ENCODE measurements at regions not wholly inside any gene's neighbourhood (a gene's known extent, or its start where the extent isn't known, plus 50 kb on each side); places are given as distances from the start of the nearest gene placed in this dataset.

GRCh38 chr5:135151256-135151655, 117.2 kb upstream of the PITX1 start:
- Histone ChIP-seq H2AFZ (ENCODE audit: low read length) (no peak overlapping the region), H4K5ac (ENCODE audit: insufficient read length, low read depth, low read length) (no peak overlapping the region), H3K4ac (ENCODE audit: low read depth, low read length) (no peak overlapping the region), H3K79me2 (ENCODE audit: insufficient read depth, low read length) (no peaks in the 10 kb centered on the region), H2BK12ac (ENCODE audit: insufficient read length, low read depth, low read length) (no peak overlapping the region), H3K4me2 (ENCODE audit: insufficient read depth, insufficient read length, low read length) (no peak overlapping the region), H2BK15ac (ENCODE audit: low read depth, low read length) (no peak overlapping the region), H3K23ac (ENCODE audit: insufficient read length, low read depth, low read length) (no peak overlapping the region), H2BK5ac (ENCODE audit: insufficient read length, low read length) (no peak overlapping the region), H3K79me1 (ENCODE audit: insufficient read depth, low read depth, low read length, poor library complexity, severe bottlenecking) (no peaks in the 10 kb centered on the region), H3K18ac (ENCODE audit: insufficient read length, low read depth, low read length) (no peak overlapping the region), H4K20me1 (ENCODE audit: control insufficient read depth, insufficient read depth, insufficient read length) (no peaks in the 10 kb centered on the region), H3K9me3 (ENCODE audit: control insufficient read depth, low read depth, low read length) (peaks cover 5% of the 10 kb centered on the region), H2AK5ac (ENCODE audit: insufficient read length, low read length) (no peak overlapping the region), H3K4me1 (ENCODE audit: insufficient read depth, low read length) (no peaks in the 10 kb centered on the region), H3K27me3 (ENCODE audit: insufficient read depth, low read length) (no peaks in the 10 kb centered on the region), H3K23me2 (ENCODE audit: insufficient read length, low read depth, low read length, poor library complexity, severe bottlenecking) (no peaks in the 10 kb centered on the region), H3K27ac (ENCODE audit: insufficient read length, low read depth, low read length) (no peak overlapping the region), H3K14ac (ENCODE audit: insufficient read depth, low read length) (no peak overlapping the region), H3T11ph (ENCODE audit: low read length) (no peak overlapping the region), H3K9ac (ENCODE audit: extremely low read depth, insufficient read length, low read length) (no peak overlapping the region), H2BK20ac (ENCODE audit: low read depth, low read length, poor library complexity, severe bottlenecking) (no peak overlapping the region), H4K8ac (replicated peaks; ENCODE audit: insufficient read length, low read depth, low read length) (no peak overlapping the region), H2BK120ac (ENCODE audit: low read depth, low read length, poor library complexity, severe bottlenecking) (no peak overlapping the region), H3K56ac (ENCODE audit: insufficient read length, low read depth, low read length) (no peak overlapping the region), H4K91ac (ENCODE audit: insufficient read length, low read depth, low read length) (no peak overlapping the region)
- H3K27ac Mint-ChIP-seq, result no peak overlapping the region
- no peak overlapping the region for H3K4me3 Mint-ChIP-seq
- H3K27me3 Mint-ChIP-seq (ENCODE audit: low read depth), result peaks cover 21% of the 10 kb centered on the region
- H3K9me3 Mint-ChIP-seq, result peaks cover 8 to 9% of the 10 kb centered on the region in 2 experiments
- no peak for DNase-seq
- H3K36me3 Mint-ChIP-seq (ENCODE audit: insufficient read depth in 1 of 3, low read depth in 3 of 3), result peaks cover 0 to 3% (median 3%) of the 10 kb centered on the region in 3 experiments; a peak in 4 of 7 replicates
- WGBS (ENCODE audit: extremely low coverage, insufficient read length, low lambda C conversion rate), result no CpG with 5 or more reads among the region's 5 CpGs
- TF ChIP-seq CTCF (conservative IDR thresholded peaks at IDR 0.05), result no peak
- H3K4me1 Mint-ChIP-seq, result peaks cover 10 to 16% of the 10 kb centered on the region in 2 experiments
